ENCODE measurements at regions not wholly inside any gene's neighbourhood (a gene's known extent, or its start where the extent isn't known, plus 50 kb on each side); places are given as distances from the start of the nearest gene placed in this dataset.

- ChIA-PET POLR2A (no interaction called here), CTCF (no interaction called here)
- Mint-ChIP-seq H3K4me3 (no peak overlapping the region), H3K27me3 (no peaks in the 10 kb centered on the region), H3K9me3 (no peaks in the 10 kb centered on the region), H3K4me1 (ENCODE audit: low read depth) (no peaks in the 10 kb centered on the region), H3K36me3 (ENCODE audit: low read depth) (no peaks in the 10 kb centered on the region), H3K27ac (no peak overlapping the region)
- DNase-seq (no peak), ATAC-seq (ENCODE audit: poor library complexity) (no peak)
- Histone ChIP-seq H3K9me3 (ENCODE audit: control insufficient read depth in 1 of 2, insufficient read depth in 1 of 2, low read length in 2 of 2) (no peaks in the 10 kb centered on the region), H3K4me1 (ENCODE audit: insufficient read depth, low read length) (no peaks in the 10 kb centered on the region), H3K27ac (ENCODE audit: low read depth in 1 of 2, low read length in 2 of 2) (no peak overlapping the region), H3K4me3 (ENCODE audit: low read length) (no peak overlapping the region), H3K36me3 (ENCODE audit: insufficient read depth, low read length) (no peaks in the 10 kb centered on the region), H3K27me3 (ENCODE audit: control insufficient read depth in 1 of 2, insufficient read depth in 2 of 2, low read length in 2 of 2) (no peaks in the 10 kb centered on the region)
- intact Hi-C loops (cut with DNase I, micrococcal nuclease) = no loop called here
- no peak for TF ChIP-seq CTCF (IDR thresholded peaks at IDR 0.05)
These were observed 894.0 kb downstream of the NTRK3 start for GRCh38 chr15:87362531-87362930.

- H3K9me3 ChIP-seq (ENCODE audit: control insufficient read depth in 1 of 2, insufficient read depth in 1 of 2, low read length in 2 of 2) = no peaks in the 10 kb centered on the region
- Mint-ChIP-seq H3K36me3 (ENCODE audit: low read depth) (no peaks in the 10 kb centered on the region), H3K9me3 (peaks cover 2% of the 10 kb centered on the region), H3K27me3 (no peaks in the 10 kb centered on the region), H3K27ac (no peak overlapping the region), H3K4me1 (ENCODE audit: low read depth) (no peaks in the 10 kb centered on the region), H3K4me3 (no peak overlapping the region)
- ChIA-PET CTCF (no interaction called here), POLR2A (no interaction called here)
- no peak overlapping the region for H3K4me3 ChIP-seq (ENCODE audit: low read length)
- no peak for DNase-seq
- H3K36me3 ChIP-seq (ENCODE audit: insufficient read depth, low read length) = no peaks in the 10 kb centered on the region
- no peaks in the 10 kb centered on the region for H3K27me3 ChIP-seq (ENCODE audit: control insufficient read depth in 1 of 2, insufficient read depth in 2 of 2, low read length in 2 of 2)
- H3K4me1 ChIP-seq (ENCODE audit: insufficient read depth, low read length) = no peaks in the 10 kb centered on the region
- H3K27ac ChIP-seq (ENCODE audit: low read depth in 1 of 2, low read length in 2 of 2) = no peak overlapping the region
- ATAC-seq (ENCODE audit: poor library complexity) = no peak
- intact Hi-C loops (cut with DNase I, micrococcal nuclease) = no loop called here
- no peak for TF ChIP-seq CTCF (IDR thresholded peaks at IDR 0.05)
These were observed 898.8 kb downstream of the NTRK3 start for GRCh38 chr15:87357637-87358313.

DNA sequence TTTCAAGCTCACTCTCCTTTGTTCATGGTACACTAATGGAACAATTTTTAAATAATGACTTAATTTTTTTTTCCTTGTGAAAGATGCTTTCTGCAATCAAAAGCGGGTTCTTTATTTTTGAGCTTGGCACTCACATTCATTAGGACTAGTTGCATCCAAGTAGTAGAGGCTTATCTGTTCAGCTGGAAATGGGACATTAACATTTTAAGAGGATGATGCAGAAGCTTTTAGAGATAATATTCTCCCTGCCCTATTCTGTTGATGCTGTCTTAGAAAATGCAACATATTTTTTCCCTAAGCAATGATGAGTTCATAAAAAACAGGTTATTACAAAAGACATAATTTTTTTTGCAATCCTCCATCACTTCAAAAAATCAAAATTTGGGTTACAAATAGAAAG is 900.6 kb downstream of the NTRK3 start:
- Mint-ChIP-seq H3K27ac (no peak overlapping the region), H3K9me3 (peaks cover 3% of the 10 kb centered on the region), H3K4me3 (no peak overlapping the region), H3K36me3 (ENCODE audit: low read depth) (no peaks in the 10 kb centered on the region), H3K27me3 (no peaks in the 10 kb centered on the region), H3K4me1 (ENCODE audit: low read depth) (no peaks in the 10 kb centered on the region)
- no peaks in the 10 kb centered on the region for H3K36me3 ChIP-seq (ENCODE audit: insufficient read depth, low read length)
- no peak for ATAC-seq (ENCODE audit: poor library complexity)
- H3K4me3 ChIP-seq (ENCODE audit: low read length) = no peak overlapping the region
- no peak for TF ChIP-seq CTCF (IDR thresholded peaks at IDR 0.05)
- CTCF ChIA-PET = interaction anchor here (1.3 kb wide), 1 partner anchor 16 kb away, joined by 4 read pairs; no protein-coding TSS in a partner anchor
- intact Hi-C loops (cut with DNase I, micrococcal nuclease) = no loop called here
- no peaks in the 10 kb centered on the region for H3K9me3 ChIP-seq (ENCODE audit: control insufficient read depth in 1 of 2, insufficient read depth in 1 of 2, low read length in 2 of 2)
- no peaks in the 10 kb centered on the region for H3K27me3 ChIP-seq (ENCODE audit: control insufficient read depth in 1 of 2, insufficient read depth in 2 of 2, low read length in 2 of 2)
- H3K4me1 ChIP-seq (ENCODE audit: insufficient read depth, low read length) = no peaks in the 10 kb centered on the region
- no peak overlapping the region for H3K27ac ChIP-seq (ENCODE audit: low read depth in 1 of 2, low read length in 2 of 2)
- DNase-seq = no peak
- POLR2A ChIA-PET = no interaction called here

Measured in CD4-positive, alpha-beta T cell (primary cell).